Activated CD4-positive, alpha-beta T cell treated with anti-CD3 and anti-CD28 coated beads, Interleukin-2, amount 50 U/mL, for 48 hours (primary cell): ENCODE measurements at regions not wholly inside any gene's neighbourhood (a gene's known extent, or its start where the extent isn't known, plus 50 kb on each side); places are given as distances from the start of the nearest gene placed in this dataset.

Source experiments
- DNase-seq, 2 experiments: peaks; one replicate each; pipeline ENCODE4 v3.0.0-alpha.2; 2020

DNA sequence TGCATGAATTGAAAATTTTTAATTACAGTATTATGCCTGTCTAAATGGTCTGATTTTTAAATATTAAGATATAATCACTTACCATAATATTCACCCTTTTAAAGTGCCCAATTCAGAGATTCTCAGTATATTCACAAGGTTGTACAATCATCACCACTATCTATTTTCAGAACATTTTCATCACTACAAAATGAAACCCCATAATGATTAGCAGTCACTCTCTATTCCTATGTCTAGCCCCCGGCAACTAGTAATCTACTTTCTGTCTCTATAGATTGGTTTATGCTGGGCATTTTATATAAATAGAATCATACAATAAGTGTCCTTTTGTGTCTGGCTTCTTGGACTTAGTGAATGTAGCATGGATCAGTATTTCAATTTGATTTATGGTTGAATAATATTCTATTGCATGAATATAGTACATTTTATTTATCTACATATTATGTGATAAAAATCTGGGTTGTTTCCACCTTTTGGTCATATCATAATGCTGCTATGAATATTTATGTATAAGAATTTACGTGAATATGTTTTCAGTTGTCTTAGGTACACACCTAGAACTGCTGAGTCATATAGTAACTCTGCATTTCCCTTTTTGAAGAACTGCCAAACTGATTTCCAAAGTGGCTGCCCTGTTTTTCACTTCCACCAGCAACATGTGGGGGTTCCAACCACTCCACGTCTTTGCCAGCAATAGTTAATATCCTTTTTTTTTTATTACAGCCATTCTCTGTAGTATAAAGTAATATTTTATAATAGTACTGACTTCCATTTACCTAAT, 485.7 kb upstream of the ZNF385D start:
- no peak for DNase-seq

DNA sequence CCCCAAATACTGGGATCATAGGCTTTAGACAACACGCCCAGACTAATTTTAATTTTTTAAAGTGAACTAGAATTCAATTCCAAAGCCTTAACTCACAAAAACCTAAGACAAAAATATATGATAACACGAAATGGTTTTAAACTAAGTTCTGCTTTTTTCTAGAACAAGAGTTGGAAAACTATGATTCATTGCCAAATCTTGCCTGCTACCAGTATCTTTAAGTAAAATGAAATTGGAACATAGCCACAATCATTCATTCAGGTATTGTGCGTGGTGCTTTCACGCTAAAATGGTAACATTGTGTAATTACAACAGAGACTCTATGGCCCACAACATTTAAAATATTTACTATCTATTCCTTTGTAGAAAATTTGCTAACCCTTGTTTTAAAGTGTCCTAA, 488.0 kb upstream of the ZNF385D start:
- no peak for DNase-seq

DNA sequence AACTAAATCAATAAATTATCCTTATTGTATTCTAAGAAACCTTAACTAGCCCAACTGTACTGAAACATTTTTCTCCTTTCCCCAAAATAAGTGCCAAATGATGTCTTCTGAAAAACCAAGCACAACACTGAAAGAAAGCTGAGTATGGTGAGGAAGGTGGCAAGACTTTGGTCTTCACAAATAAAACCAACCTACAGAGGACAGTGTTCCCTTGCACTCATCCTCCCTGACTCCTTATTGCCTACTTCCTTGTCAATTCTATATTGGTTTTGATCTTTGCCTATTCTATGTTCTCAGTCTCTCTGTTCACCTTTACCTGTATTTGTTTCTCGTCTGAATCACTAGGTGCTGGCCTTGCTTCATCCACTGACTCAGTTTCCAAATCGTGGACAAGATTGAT, 490.1 kb upstream of the ZNF385D start:
- DNase-seq, result no peak

DNA sequence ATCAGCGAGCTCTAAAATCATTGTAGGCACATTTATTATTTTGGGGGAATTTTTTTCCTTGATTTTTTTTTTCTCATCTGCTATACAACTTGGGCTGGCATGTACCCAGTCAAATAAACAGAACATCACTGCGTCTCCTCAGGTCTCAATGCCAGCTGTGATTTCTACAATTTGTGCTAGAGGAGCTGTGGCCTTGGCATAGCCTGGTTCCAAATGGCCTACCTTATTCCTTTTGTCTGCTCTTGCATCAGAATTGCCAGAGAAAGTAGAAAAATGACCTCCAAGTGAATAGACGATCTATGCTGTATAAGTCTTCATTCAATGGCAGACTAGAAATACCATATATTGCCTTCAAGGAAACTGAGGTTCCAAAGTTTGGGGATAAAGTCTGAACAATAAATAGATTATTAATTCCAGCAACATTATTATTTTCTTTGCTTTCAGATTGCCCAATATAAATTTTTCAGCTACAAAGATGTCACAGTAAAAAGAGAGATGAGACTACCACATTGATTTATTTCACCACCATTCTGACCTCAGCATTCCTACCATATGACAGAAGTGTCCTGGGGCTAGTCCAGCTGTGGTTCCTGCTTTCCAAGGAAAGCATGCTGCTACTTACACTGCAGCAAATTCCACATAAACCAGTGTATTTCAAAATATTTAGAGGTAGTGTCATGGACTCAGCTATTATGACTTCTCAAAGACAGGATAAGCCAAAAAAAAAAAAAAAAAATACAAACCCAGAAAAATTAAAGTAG, 493.9 kb upstream of the ZNF385D start:
- no peak for DNase-seq

DNA sequence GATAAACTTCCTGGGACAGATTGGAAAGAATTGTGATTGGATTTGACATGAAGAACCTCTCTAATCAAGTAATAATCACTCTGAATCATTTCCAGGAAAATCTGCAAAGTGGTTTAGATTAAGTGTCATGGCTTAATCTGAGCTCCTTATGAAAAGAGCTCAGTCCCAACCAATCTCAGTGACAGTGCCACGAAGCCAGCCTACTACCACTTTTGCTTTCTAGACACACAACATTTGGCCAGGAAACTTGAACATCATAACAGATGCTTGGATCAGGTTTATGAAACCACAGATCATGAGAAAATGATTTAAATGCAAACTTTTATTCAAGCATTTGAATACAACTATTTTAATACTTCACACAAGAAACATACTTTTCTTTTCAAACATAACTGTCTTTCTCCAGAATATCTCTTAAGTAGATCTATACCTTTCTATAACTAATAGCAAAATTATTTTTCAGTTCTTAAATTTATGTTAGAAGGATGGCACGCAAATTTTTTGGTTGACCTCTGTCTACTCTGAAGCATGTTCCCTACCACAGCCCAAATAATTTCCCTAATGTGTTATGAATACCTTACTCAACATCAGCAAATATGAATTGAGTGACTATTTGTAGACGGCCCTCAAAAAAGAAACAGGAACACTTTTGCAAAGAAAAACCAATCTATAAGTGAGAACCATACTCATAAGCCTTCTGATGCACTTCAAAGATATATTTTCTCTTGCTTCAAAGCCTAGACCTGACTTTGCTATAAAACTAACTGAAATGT, 495.0 kb upstream of the ZNF385D start:
- DNase-seq, result no peak

DNA sequence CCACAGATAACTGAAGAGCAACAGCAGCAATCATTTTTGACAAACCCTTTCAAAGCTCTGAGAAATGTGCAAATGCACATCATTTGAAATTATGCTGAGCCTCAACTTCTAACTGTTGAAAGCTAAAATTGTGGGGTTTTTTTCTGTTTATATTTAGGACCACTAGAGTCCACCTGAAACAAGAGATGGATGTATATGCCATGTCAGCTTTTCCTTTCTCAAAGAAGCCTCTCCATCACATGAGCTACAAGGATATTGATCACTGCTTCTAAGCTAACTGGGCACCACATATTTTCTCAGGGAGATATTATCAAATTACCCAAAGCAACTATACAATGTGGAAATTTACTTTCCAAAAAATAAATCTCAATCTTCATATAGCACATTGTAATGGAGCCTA, 498.6 kb upstream of the ZNF385D start:
- DNase-seq, result no peak

DNA sequence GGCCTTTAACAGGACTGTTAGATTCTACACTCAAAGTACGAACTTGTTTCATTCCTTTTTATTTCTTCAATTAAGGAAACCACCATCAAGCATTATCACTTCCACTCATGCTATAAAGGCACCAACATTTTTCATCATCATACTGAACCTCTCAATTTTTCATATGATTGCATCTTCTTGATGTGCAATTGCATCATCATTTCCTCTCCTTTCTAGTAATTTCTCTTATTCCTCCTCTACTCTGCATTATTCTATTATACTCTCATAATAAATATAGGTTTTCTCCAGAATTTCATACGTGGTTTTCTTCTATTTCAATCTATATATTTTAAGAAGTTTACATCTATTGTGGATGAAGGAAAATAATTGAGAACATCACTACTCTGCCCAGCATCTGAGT, 506.2 kb upstream of the ZNF385D start:
- DNase-seq, result no peak

DNA sequence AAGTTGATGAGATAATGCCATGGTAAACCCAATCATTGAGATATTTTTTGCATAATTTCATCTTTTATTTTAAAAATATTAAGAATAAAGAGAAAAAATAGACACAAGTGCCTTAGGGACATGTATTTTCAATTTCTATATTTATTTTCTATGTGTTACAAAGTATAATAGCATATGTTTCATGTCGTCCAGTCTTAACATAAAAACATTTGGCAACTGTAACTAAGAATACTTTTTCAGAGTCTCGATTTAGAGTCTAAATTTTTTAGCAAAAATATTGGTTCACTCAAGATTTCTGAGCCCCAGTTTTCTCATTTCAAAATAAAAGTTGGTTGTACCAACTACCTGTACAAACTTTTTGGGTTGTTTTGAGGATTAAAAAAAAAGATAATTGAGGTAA, 511.4 kb upstream of the ZNF385D start:
- no peak for DNase-seq

DNA sequence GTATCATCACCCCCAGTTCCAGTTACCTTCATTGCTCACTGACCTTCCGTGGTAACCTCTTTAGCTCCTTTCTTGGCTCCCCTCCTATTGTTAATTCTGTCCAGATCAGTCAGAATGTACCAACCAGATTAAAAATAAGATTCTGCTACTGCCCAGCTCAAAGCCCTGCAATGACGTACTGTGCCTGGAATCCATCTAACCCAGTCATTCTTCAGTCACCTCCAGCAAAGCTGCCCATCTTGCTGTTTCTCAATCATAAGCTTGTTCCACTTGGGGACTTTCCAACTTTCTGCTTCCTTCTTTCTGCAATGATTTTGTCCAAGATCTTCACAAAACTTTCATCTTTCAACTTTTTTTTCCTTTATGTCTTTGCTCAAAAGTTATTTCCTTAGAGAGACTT, 512.0 kb upstream of the ZNF385D start:
- DNase-seq, result no peak

DNA sequence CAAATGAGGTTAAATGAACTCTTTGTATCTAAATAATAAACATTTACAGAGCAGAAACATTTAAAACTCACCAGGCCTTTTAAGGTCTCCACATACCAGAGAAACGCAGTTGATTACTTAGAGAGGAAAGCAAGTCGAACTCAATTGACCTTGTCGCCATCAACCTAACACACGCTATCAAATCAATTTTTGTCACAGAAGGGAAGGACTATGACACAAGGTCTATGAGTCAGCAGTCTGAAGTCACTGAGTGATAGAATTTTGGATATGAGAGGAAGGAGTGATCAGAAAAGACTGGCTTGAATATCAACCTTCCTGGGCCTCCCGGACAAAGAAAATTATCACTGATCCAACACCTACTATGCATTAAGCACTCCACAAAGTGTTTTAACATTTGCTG, 514.4 kb upstream of the ZNF385D start:
- DNase-seq, result no peak

DNA sequence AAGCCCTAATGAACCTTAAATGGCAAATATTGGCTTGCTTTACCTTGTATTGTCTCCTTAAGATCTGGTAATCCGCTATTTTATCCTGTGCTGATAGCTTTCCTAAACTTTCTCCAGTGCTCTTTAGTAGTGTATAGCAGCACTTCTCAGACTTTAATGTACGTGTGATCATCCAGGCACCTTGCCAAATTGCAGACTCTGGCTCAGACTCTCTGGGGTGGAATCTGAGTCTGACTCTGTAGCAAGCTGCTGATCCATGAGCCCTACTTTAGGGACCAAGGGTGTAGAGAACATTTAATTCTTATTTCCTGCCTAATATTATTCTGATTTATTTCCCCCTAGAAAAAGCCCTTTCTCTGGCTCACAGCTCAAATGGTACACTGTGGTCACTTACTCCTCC, 518.8 kb upstream of the ZNF385D start:
- DNase-seq, result no peak

DNA sequence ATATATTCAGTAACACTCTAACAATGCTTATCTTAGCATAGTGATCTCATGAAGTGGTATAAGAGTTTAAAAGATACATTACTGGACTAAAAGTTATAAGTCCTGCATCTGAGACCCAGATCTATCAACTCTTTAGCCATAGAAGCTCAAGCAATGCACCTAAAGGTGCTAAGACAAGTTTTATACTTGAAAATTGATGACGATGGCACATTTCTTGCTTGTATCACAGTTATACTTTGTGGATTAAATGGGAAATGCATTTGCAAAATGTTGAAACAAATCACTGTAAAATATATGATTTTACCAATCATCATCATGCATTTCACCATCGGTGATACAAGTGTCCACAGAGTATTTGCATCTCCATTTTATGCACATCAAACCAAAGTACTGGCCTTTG, 525.3 kb upstream of the ZNF385D start:
- no peak for DNase-seq

DNA sequence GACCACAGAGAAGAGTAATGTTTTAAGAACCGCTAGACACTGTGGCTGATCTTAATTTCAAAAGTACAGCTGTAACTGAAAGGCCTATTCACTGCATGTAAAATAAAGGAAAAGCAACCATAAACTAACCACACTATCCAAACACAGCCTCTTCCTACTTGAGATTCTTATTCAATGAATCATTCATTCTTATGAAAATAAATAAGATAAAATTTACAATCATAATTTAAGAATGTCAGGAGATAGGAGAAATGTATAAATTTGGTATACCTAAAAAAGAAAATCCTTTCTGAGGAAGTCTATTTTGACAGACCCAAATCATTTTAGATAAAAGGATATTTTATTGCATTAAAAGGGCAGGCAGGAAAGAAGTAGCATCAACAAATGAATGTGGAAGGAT, 533.5 kb upstream of the ZNF385D start:
- no peak for DNase-seq

DNA sequence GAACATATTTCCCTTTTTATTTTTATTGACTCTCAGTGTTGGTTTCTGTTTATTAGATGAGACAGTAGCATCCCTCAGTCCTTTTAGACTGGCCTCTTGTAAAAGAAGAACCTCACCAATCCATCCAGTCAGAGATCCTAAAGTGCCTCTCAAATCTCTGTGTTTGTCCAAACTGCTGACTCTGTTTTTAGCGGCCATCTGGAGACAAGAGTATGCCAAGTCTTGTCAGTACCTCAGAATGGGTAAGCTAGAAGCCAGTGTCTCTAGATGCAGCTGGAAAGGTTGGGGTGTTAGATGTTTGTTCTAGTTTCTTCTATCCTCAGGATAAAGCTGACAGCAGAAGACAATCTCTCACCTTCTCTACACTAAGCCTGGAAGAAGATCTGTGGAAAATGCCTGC, 537.7 kb upstream of the ZNF385D start:
- no peak for DNase-seq

DNA sequence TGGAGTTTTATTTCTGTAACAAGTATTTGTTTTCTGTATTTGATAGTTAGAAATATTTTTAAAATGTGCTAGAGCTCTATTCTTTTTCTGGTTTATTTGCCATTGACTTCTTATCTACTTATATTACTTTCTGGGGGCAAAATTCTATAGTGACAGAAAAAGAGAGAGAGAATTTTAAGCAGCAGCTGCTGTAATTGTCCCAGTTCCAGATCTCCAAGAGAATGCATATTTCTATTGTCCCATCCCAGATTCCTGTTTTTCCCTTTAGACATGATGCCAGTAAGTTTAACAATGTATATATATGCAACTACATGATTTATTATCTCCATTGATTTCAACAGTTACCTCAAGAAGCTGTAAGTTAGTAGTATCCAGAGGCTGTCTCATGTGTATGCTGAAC, 541.7 kb upstream of the ZNF385D start:
- DNase-seq, result no peak

DNA sequence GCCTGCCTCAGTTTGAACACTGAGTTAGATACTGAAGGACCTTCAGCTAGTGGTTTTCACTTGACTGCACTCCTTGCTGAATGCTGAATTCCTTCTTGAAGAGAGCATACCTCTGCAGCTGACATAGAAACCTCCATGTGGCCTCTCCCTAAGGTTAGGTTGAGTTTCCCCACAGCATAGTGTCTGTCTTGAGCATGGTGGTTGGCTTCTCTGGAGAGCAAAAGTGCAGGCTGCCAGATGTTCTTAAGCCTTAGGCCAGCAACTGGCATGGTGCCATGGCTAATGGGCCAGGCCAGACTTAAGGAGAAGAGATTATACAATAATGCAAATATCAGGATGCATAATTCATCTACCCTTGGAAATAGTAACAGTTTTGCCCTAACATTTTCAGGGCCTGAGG, 545.6 kb upstream of the ZNF385D start:
- no peak for DNase-seq

DNA sequence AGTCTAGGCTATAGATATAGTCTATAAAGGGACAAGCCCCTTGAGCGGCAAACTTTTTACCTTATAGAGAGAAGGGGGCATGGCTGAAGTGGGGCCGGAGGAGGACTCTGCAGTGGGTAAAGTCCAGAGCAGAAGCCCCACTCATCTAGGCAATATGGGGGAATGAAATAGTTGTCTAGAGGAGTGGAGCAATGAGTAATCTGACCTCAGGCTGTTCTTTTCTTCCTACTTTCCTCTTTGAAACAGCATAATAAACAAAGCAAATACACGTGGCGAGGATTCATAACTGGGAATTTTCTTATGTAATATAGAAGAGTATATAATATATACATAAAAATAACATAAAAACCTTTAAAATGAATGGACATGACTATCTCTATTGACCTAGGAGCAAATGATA, 546.4 kb upstream of the ZNF385D start:
- DNase-seq, result no peak

DNA sequence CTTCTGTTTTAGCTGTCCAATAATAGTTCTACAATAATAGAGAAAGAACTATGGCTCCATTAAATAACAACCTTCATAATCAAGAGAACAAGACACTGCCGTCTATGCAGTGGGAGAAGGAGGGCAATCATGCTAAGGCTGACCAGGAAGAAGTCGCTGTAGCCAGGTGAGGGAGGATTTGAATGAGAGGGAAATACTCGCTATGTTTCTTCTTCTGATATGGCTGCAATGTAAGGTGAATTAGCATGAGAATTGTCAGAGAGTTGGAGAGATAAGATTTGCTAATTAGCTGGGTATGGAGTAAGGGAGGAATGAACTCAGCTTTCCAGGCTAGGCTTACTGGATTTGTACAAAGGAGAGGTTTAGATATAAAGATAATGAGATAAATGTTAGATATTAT, 555.4 kb upstream of the ZNF385D start:
- DNase-seq, result no peak

DNA sequence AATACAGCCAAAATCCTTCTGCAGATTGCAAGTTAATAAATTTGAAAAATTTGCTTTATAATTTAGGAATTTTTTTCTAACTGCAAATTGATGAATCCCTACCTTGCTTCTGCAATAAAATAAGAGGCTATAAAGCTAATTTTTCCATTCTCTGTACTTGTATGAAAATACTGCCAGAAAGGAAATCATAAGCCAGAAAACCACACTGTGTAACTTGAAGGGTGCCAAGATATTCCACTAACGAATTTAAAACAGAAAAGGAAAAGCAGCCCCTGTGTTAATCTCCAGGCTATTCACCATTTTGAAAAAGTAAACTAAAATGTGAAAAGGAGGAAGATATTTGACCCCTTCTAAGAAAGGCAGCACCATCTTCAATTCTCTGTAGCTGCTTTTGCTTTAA, 557.9 kb upstream of the ZNF385D start:
- DNase-seq, result no peak

DNA sequence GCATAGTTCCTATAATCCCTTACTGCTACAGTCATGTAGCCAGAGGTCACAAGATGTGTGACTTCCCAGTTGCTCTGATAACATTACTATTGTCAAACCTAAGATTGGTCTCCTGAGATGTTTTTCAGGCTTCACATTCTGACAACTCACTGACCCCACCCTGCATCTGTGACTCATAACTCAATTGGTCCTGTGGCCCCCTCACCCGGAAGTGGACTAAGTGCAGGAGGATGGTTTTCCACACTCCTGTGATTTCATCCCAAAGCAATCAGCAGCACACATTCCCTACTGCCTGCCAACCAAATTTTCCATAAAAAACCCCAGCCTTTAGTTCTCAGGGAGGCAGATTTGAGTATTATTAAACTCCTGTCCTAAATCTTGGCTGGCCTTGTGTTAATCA, 564.9 kb upstream of the ZNF385D start:
- no peak for DNase-seq

DNA sequence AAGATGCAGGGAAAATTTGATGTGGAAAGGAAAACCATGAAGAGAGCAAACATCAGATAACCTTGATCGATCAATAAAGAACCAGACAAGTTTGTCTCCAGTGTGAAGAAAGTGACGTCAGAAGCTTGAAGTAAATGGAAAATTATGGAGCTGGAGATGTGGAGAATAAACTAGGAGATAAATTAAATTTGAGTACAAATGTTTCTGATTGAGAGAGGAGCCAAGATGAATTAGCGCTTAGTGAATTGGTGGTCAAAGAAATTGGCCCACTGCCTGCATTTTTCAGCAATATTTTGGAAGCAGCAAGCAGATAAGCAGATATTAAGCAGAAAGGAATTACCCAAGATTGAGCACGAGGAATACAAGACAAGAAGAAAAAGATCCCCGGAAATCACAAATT, 567.3 kb upstream of the ZNF385D start:
- no peak for DNase-seq

DNA sequence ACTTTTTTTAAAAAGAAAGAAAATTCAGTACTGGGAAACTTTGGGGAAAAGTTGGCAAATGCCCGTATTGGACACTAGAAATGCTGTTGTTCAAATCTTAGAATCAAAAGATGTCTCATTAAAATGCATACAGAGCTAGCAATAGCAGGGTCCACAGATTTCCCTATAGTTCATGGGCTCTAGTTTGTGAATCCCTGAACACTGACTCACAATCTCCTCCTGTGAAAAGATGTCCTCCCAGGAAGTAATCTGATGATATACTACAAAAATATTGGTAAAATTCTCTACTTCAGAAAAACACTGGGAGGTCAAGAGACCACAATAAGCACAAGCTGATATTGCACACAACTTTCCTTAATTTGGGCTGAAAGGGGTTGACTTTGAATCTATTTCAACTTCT, 568.4 kb upstream of the ZNF385D start:
- no peak for DNase-seq

DNA sequence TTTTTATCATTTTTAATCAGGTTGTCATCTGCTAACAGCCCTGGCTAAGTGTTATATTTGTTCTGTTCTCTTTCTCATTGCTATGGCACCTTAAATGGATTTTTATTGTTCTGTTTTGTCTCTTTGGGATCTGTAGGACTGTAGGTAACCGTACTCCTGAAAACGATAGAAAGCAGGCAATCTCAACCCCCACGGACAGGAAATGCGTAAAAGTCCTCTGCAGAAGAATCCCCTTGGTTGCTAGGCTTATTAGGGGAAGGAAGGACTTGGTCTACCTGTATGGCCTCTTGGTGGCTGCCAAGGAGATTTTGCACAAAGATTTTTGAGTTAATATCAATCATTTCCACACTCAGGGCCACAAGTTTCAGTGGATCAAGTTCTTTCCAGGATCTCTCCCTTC, 571.9 kb upstream of the ZNF385D start:
- no peak for DNase-seq

DNA sequence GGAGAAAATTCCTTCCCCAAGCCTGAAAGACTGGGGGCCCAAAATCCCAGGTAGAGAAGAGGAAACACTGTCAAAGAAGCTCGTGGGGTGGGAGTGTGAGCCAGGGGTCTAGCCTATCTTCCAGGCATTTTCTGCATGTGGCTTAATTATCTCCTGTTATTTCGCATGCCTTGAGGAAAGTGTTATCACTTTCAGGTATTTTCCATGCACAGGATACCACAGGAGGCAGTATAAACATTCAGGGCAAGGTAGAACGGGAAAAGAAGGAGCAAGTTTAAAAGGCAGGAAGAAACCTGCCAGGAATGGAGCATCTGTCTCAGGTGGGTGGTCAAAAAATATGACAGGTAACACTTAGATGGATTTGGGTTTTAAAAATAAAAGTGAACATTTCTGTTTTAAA, 575.3 kb upstream of the ZNF385D start:
- DNase-seq, result no peak
